HL-60 (cell line): ENCODE measurements at regions not wholly inside any gene's neighbourhood (a gene's known extent, or its start where the extent isn't known, plus 50 kb on each side); places are given as distances from the start of the nearest gene placed in this dataset.

Source experiments
- DNase-seq, 2 experiments: peaks; one replicate each; pipeline ENCODE4 v3.0.0-alpha.2; 2010 to 2020; ENCODE audit warnings: low read depth in 1 of 2, low spot score in 1 of 2
- H3K27ac ChIP-seq: fragments of 250-450 bp; sonication (Bioruptor Pico); replicated peaks from 2 replicates; pipeline ENCODE4 v1.5.1; 2020; ENCODE audit warnings: mild to moderate bottlenecking, moderate library complexity
- H3K27me3 ChIP-seq: fragments of 250-450 bp; sonication (Bioruptor Pico); 2 replicates; pipeline ENCODE4 v1.5.1; 2021; ENCODE audit warnings: mild to moderate bottlenecking, moderate library complexity; ENCODE audit not compliant: insufficient read depth, poor library complexity, severe bottlenecking
- H3K4me3 ChIP-seq: replicated peaks from 2 replicates; pipeline ENCODE4 v1.5.1; 2011; ENCODE audit warnings: mild to moderate bottlenecking, control low read depth, low read length; ENCODE audit not compliant: insufficient read depth
- CTCF ChIP-seq: IDR thresholded peaks from one replicate; pipeline ENCODE4 v1.5.1; 2011; ENCODE audit warnings: low read length, control low read depth, inconsistent platforms; ENCODE audit not compliant: insufficient read depth
- GABPA ChIP-seq: IDR thresholded peaks from 2 replicates; pipeline ENCODE4 v1.6.1; 2012; ENCODE audit warnings: low read depth
- POLR2AphosphoS5 ChIP-seq: IDR thresholded peaks from 2 replicates; pipeline ENCODE4 v1.6.1; 2012; ENCODE audit warnings: low read depth
- REST ChIP-seq: IDR thresholded peaks from 2 replicates; pipeline ENCODE4 v1.6.1; 2012; ENCODE audit warnings: low read depth; ENCODE audit not compliant: insufficient replicate concordance
- SPI1 ChIP-seq: IDR thresholded peaks from 2 replicates; pipeline ENCODE4 v1.6.1; 2012; ENCODE audit warnings: low read depth, mild to moderate bottlenecking, borderline replicate concordance

GRCh38 chr17:72419866-72420774 is 299.3 kb downstream of the SOX9 start:
- no peak overlapping the region for H3K27ac ChIP-seq
- no peaks in the 10 kb centered on the region for H3K27me3 ChIP-seq
- TF ChIP-seq REST = no peak
- TF ChIP-seq SPI1 = no peak
- no peak for TF ChIP-seq POLR2AphosphoS5
- no peak for TF ChIP-seq CTCF
- TF ChIP-seq GABPA = no peak
- no peak for DNase-seq
- H3K4me3 ChIP-seq = no peak overlapping the region

GRCh38 chr17:72420775-72421127 is 299.9 kb downstream of the SOX9 start:
- Histone ChIP-seq H3K27ac (no peak overlapping the region), H3K27me3 (no peaks in the 10 kb centered on the region), H3K4me3 (no peak overlapping the region)
- TF ChIP-seq POLR2AphosphoS5 = no peak
- TF ChIP-seq SPI1 = no peak
- no peak for TF ChIP-seq CTCF
- TF ChIP-seq GABPA = no peak
- TF ChIP-seq REST = no peak
- DNase-seq = no peak

- no peak overlapping the region for H3K27ac ChIP-seq
- peak in 1 of 2 experiments; percentile 2 for DNase-seq
- no peaks in the 10 kb centered on the region for H3K27me3 ChIP-seq
- no peak overlapping the region for H3K4me3 ChIP-seq
- TF ChIP-seq SPI1 (no peak), POLR2AphosphoS5 (no peak), REST (no peak), GABPA (no peak), CTCF (no peak)
These were observed 300.6 kb downstream of the SOX9 start for GRCh38 chr17:72421128-72422092.
